GM18505 (cell line): ENCODE measurements at regions not wholly inside any gene's neighbourhood (a gene's known extent, or its start where the extent isn't known, plus 50 kb on each side); places are given as distances from the start of the nearest gene placed in this dataset.

Experiments used
- ATAC-seq: cut with Tn5 transposase; IDR thresholded peaks from one replicate; pipeline ENCODE4 v1.9.1; 2021; ENCODE audit not compliant: unreplicated experiment
- POLR2A ChIP-seq: IDR thresholded peaks from 4 replicates; pipeline ENCODE4 v1.6.1; 2011; ENCODE audit warnings: borderline replicate concordance; ENCODE audit not compliant: insufficient read depth, insufficient read length; ENCODE audit errors: extremely low read depth

DNA sequence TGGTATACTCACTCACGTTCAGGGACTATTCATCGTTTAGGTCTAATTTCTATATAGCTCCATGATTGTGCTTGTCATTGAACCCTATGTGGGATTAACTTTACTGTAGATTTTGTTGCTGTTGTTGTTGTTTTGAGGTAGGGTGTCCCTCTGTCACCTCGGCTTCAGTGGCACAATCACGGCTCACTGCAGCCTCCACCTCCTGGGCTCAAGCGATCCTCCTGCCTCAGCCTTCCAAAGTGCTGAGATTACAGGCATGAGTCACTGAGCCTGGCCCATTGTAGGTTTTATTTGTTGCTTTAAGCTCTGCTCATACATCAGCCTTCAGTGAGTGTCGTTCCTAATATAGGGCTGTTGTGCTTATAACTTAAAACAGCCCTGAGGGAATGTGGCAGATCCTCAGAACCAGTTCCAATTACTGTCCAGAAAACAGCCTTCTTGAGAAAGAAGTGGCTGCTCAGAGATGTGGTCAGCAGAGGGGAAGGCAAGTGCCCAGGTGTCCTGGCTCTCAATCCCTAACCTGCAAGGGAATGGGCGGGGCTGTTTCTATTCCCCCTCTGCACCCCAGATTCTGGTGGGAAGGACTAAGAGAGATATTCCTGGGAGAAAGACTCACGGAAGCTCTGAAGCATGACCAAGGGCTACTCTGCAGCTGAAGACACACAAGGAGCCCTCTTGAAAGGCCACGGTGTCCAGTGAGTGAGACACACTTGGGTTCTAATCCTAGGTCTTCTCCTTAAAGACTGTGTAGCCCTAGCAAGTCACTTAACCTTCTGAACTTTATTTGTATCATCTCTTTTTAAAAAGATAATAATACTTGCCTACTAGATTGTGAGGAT is 79.6 kb upstream of the LCLAT1 start:
- no peak for ATAC-seq
- TF ChIP-seq POLR2A, result no peak

DNA sequence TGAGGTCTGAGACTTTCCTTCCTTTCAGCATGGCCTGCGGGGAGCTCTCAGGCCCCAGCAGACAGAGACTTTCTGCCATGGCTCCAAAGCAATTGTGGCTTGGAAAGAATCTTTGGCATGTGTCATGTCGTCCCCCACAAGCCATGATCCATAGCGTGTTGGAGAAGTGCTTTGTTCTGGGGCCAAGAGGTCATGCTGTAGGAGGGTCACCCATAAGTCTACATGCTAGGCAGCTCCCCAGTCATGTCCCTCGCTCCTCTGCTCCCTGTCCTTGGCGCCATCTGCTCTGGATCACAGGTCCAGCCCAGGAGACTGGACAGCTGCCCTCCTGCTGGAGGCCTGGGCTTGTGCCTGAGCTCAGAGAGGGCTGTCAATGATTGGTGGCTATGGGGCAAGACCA is 78.8 kb upstream of the LCLAT1 start:
- TF ChIP-seq POLR2A, result no peak
- ATAC-seq, result no peak

DNA sequence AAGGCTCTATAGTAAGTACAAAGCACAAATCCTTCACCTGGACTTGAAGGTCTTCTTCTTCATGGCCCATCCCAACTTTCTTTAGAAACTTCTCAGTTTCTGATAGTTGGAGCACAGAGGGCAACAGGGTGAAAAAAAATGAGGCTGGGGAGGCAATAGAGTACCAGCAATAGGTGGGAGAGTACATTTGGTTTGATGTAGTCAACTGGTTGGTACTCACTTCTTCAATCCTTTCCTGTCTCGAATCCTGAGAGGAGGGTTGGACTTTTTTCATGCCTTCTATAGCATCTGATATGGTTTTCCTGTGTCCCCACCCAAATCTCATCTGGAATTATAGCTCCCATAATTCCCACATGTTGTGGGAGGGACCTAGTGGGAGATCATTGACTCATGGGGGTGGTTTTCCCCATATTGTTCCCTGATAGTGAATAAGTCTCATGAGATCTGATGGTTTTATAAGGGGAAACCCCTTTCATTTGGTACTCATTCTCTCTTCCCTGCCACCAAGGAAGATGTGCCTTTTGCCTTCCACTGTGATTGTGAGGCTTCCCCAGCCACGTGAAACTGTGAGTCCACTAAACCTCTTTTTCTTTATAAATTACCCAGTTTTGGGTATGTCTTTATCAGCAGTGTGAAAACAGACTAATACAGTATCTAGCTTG is 75.9 kb upstream of the LCLAT1 start:
- no peak for TF ChIP-seq POLR2A
- ATAC-seq, result no peak

DNA sequence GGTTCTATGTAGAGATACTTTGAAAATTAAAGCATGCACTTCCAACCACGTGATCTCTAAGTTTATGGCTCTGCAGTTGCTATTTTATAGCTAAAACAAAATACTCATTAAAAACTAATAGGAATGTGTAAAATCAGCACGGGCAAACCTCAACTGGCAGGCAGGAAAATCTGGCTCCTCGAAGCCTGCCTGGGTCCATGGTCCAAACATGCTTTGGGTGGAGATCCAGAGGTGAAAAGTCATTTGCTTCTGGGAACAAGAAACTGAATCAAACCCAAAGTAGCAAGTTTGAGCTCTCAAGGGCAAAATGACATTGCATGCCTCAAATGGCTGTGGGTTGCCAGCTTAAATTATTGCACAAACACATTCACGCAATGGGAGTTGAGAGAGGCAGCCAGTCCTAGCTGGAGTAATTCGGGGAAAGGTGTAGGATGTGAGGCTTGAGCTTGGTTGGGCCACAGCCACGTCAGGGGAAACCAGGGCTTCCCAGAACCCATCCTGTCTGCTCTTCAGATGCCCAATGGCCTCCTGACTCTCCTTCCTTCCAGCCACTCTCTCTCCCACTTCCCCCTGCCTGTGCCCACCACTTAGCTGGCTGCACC is 75.2 kb upstream of the LCLAT1 start:
- no peak for ATAC-seq

GRCh38 chr2:30372826-30373225 is 74.2 kb upstream of the LCLAT1 start:
- ATAC-seq, result no peak

More for the DNA sequence above, 75.2 kb upstream of the LCLAT1 start:
- TF ChIP-seq POLR2A, result no peak

GRCh38 chr2:30373881-30374302 is 73.2 kb upstream of the LCLAT1 start:
- ATAC-seq, result no peak
- no peak for TF ChIP-seq POLR2A

More at GRCh38 chr2:30372826-30373225, 74.2 kb upstream of the LCLAT1 start:
- no peak for TF ChIP-seq POLR2A

GRCh38 chr2:30374380-30374779 is 72.7 kb upstream of the LCLAT1 start:
- no peak for ATAC-seq
- TF ChIP-seq POLR2A, result no peak

DNA sequence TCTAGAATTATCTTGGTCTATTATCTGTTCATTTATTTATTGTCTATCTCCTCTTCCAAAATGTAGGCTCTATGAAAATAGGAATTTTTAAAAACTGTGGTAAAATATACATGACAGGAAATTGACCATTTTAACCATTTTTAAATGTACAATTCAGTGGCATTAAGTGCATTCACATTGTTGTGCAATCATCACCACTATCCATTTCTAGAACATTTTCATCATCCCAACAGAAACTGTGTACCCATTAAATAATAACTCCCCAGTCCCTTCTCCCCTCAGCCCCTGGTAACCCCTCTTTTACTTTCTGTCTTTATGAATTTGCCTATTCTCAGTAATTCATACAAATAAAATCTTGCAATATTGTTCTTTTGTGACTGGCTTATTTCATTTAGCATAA is 71.1 kb upstream of the LCLAT1 start:
- ATAC-seq, result no peak
- no peak for TF ChIP-seq POLR2A

DNA sequence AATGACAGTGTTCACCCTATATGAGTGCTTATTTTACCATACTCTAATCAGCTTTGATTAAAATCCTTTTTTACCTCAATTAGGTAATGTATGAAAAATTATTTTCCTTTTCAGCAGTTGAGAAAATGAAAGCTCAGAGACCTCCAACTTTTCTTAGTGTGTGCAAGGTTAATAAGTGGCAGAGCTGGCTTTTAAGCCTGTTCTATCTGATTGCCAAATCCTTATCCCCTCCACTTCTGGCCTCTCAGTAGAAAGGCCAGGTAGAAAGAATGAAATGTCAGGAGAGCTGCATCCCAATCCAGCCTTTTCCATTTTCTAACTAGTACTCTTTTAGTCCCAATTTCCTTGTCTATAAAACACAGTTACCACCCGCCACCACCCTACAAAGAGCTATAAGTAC is 67.6 kb upstream of the LCLAT1 start:
- TF ChIP-seq POLR2A, result no peak
- no peak for ATAC-seq

DNA sequence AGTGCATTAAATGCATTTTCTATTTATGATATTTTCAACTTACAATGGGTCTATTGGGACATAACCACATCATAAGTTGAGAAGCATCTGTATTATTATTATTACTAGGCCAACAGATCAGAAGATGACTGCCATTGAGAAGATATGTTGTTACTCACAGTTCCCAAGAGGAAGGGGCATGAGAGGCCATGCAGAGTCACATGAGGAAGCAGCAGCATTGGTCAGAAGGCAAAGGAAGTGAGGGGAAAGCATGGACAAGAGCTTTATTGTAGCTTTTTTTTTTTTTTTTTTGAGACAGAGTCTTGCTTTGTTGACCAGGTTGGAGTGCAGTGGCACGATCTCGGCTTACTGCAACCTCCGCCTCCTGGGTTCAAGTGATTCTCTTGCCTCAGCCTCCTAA is 66.2 kb upstream of the LCLAT1 start:
- no peak for TF ChIP-seq POLR2A
- ATAC-seq, result no peak

DNA sequence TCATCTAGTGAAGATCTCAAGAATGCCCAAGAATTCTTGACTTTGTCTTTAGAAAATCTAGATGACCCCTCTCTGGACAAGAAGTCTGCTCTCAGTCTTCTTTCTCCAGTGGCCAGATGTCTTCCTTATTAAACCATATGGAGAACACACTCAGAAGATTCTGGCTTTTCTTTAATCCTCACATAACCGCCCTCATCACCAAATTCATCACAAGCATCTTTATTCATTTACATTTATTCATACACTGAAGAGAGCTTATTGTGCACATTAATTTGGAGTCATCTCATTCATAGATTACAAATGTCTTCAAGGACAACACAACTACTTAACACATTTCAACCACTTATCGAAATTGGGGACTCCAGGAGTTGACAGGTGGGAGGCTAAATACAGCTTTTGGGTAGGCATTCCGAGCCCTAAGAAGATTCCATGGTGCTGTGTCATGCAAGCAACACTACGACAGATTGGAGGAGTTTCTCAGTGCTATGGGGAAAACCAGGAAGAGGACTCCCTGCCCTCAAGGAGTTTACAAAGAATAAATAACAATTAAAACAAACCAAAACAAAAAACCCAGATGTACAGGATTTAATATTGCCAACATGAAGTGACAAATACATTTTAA is 64.8 kb upstream of the LCLAT1 start:
- ATAC-seq, result no peak
- TF ChIP-seq POLR2A, result no peak

GRCh38 chr2:30382995-30383394 is 64.1 kb upstream of the LCLAT1 start:
- TF ChIP-seq POLR2A, result no peak
- ATAC-seq, result no peak

DNA sequence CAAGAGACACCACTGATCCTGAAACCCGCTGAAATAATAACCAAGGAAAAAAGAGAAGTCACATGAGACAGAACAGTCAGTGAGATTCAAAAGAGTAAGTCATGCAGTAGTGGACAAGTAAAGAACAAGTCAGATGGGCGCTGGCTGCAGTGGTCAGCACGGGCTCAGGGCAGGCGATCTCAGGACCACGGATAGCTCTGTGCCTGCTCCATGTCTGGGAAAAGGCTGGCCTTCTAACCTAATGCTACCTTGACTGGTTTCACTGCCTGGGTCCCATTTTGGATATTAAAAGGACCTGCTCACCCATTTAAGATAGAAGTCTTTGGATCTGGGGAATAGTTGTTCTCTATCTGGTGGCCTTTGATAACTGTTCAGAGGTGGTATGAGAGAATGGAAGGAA is 61.7 kb upstream of the LCLAT1 start:
- no peak for ATAC-seq
- no peak for TF ChIP-seq POLR2A
